CD14-positive monocyte (primary cell): ENCODE measurements at regions not wholly inside any gene's neighbourhood (a gene's known extent, or its start where the extent isn't known, plus 50 kb on each side); places are given as distances from the start of the nearest gene placed in this dataset.

Experiments
- DNase-seq, 3 donors: peaks; one replicate each; pipeline ENCODE4 v3.0.0-alpha.2; 2011 to 2022
- H2AFZ ChIP-seq: 2 replicates; pipeline ENCODE4 v1.6.0; 2012; ENCODE audit warnings: mild to moderate bottlenecking, low read depth, low read length, inconsistent platforms; ENCODE audit not compliant: insufficient read depth, poor library complexity, severe bottlenecking
- H3K27ac ChIP-seq, 2 donors: 1 replicate in 1 of 2; 2 replicates in 1 of 2; pipeline ENCODE4 v1.5.1; 2012 to 2013; ENCODE audit warnings: low read length in 2 of 2, control low read depth in 1 of 2, inconsistent platforms in 1 of 2, low read depth in 1 of 2, mild to moderate bottlenecking in 1 of 2
- H3K27me3 ChIP-seq, 2 donors: one replicate each; pipeline versions ENCODE4 v1.6.0 to v1.6.1; 2011 to 2013; ENCODE audit warnings: low read length in 2 of 2; ENCODE audit not compliant: control insufficient read depth in 2 of 2, insufficient read depth in 2 of 2
- H3K36me3 ChIP-seq, 2 donors: replicated peaks in 1 of 2; 1 replicate in 1 of 2; 2 replicates in 1 of 2; pipeline versions ENCODE4 v1.5.1 to v1.6.1; 2012 to 2013; ENCODE audit warnings: low read length in 2 of 2, control low read depth in 1 of 2, inconsistent platforms in 1 of 2, mild to moderate bottlenecking in 1 of 2; ENCODE audit not compliant: insufficient read depth in 2 of 2, control insufficient read depth in 1 of 2
- H3K4me1 ChIP-seq, 2 donors: 1 replicate in 1 of 2; 2 replicates in 1 of 2; pipeline versions ENCODE4 v1.5.1 to v1.6.1; 2012 to 2013; ENCODE audit warnings: low read length in 2 of 2, control low read depth in 1 of 2, inconsistent platforms in 1 of 2, mild to moderate bottlenecking in 1 of 2, moderate library complexity in 1 of 2; ENCODE audit not compliant: insufficient read depth in 2 of 2, control insufficient read depth in 1 of 2
- H3K4me2 ChIP-seq: replicated peaks from 2 replicates; pipeline ENCODE3; 2012; ENCODE audit warnings: low read length, moderate library complexity, mild to moderate bottlenecking; ENCODE audit not compliant: poor library complexity, severe bottlenecking; ENCODE audit errors: extremely low read depth
- H3K4me3 ChIP-seq, 3 experiments: fragments of 200-600 bp in 1 of 3; sonication (generic) in 1 of 3; replicated peaks in 1 of 3; 1 replicate in 2 of 3; 2 replicates in 1 of 3; pipeline ENCODE4 v1.5.1; 2011 to 2013; ENCODE audit warnings: low read length in 3 of 3, mild to moderate bottlenecking in 3 of 3, control low read depth in 2 of 3, low read depth in 2 of 3, inconsistent platforms in 1 of 3, moderate library complexity in 1 of 3
- H3K79me2 ChIP-seq: 2 replicates; pipeline ENCODE4 v1.6.0; 2012; ENCODE audit warnings: mild to moderate bottlenecking, control low read depth, inconsistent platforms, low read length, moderate library complexity; ENCODE audit not compliant: insufficient read depth
- H3K9ac ChIP-seq: 2 replicates; pipeline ENCODE4 v1.6.0; 2017; ENCODE audit warnings: low read length, mild to moderate bottlenecking; ENCODE audit not compliant: insufficient read depth, poor library complexity, severe bottlenecking
- H3K9me3 ChIP-seq, 2 donors: replicated peaks in 1 of 2; 1 replicate in 1 of 2; 2 replicates in 1 of 2; pipeline versions ENCODE4 v1.5.1 to v1.6.1; 2012 to 2013; ENCODE audit warnings: low read length in 2 of 2, control low read depth in 1 of 2; ENCODE audit not compliant: control insufficient read depth in 1 of 2, insufficient read depth in 1 of 2
- H4K20me1 ChIP-seq: 2 replicates; pipeline ENCODE4 v1.6.0; 2012; ENCODE audit warnings: mild to moderate bottlenecking, low read length, control low read depth, moderate library complexity; ENCODE audit not compliant: insufficient read depth
- H3K27ac Mint-ChIP-seq, 7 donors: one replicate each; pipeline ENCODE4 v1.8.0; 2020; ENCODE audit warnings: mild to moderate bottlenecking in 7 of 7, mixed read lengths in 7 of 7, moderate library complexity in 6 of 7, inconsistent platforms in 2 of 7
- H3K27me3 Mint-ChIP-seq, 3 donors: one replicate each; pipeline ENCODE4 v1.8.0; 2021 to 2022; ENCODE audit warnings: low read depth in 3 of 3, mild to moderate bottlenecking in 3 of 3, mixed read lengths in 3 of 3, moderate library complexity in 3 of 3, inconsistent platforms in 1 of 3
- H3K36me3 Mint-ChIP-seq, 2 donors: one replicate each; pipeline ENCODE4 v1.8.0; 2020; ENCODE audit warnings: mixed read lengths in 2 of 2, inconsistent platforms in 1 of 2, mild to moderate bottlenecking in 1 of 2
- H3K4me1 Mint-ChIP-seq: one replicate; pipeline ENCODE4 v1.8.0; 2020; ENCODE audit warnings: mild to moderate bottlenecking, mixed read lengths
- H3K4me3 Mint-ChIP-seq, 2 donors: one replicate each; pipeline ENCODE4 v1.8.0; 2020; ENCODE audit warnings: mild to moderate bottlenecking in 2 of 2, mixed read lengths in 2 of 2, moderate library complexity in 1 of 2
- H3K9me3 Mint-ChIP-seq, 7 donors: one replicate each; pipeline ENCODE4 v1.8.0; 2020 to 2022; ENCODE audit warnings: mixed read lengths in 7 of 7, mild to moderate bottlenecking in 6 of 7, moderate library complexity in 6 of 7, inconsistent platforms in 2 of 7
- WGBS: methylation state at CpG from one replicate; pipeline ENCODE4 v1.1.5; 2013; ENCODE audit warnings: missing lambda C conversion rate; ENCODE audit not compliant: insufficient coverage; 5-methylcytosine and 5-hydroxymethylcytosine counted together
- intact Hi-C, 2 donors: fragments of 100-400 bp; cut with micrococcal nuclease; formaldehyde crosslinking; loops; one replicate each; pipeline versions ENCODE4 v1.15.0 to v1.15.1; 2023
- TF ChIP-seq, protein P1 (sequence below): fragments of 200-600 bp; IDR thresholded peaks from one replicate; pipeline ENCODE4 v1.8.0; 2022; ENCODE audit warnings: antibody characterized with exemption, mild to moderate bottlenecking

DNA sequence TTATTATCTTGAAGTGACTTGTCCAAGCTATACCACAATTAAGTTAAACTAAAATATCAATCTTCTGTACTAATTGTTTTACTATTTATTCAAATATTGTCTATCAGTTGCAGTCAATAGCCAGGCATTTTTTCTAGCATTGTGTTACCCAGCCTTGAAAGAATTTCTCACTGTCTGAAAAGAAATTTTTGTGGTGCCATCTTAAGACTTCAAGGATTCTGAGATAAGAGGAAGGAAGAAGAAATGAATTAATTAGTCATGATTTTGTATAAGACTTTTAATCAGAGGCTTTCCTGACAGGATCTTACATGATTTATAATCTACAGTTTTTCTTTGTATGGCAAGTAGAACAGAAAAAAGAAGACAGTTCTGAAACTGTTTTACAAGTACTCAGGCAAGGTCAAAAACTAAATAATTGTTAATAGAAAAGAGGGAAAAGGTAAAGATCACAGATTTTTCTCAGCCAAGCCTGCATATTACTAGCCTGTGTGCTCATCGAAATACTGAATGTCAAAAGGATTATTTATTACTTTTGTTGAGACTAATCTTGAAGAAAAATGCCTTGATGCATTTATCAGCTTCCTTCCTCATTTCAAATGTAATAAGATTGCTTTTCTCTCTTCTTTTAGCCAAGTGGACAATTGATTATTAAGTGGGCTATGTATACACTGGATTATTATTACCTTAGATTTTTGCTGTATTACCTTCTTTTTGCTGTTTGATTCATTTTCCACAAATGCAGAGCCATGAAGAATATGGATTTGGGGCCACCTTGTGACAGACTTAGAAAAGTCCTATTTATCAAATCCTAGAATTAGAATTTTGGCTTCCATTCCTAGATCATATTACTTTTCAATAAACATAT, 53.8 kb downstream of the CXCL1 start:
- no peaks in the 10 kb centered on the region for H3K9me3 ChIP-seq
- no peak overlapping the region for H3K4me3 ChIP-seq
- no peak overlapping the region for H3K4me2 ChIP-seq
- DNase-seq: peak in 1 of 3 donors; percentile 14
- Mint-ChIP-seq H3K9me3 (peaks cover 0 to 4% (median 0%) of the 10 kb centered on the region in 7 donors), H3K36me3 (no peaks in the 10 kb centered on the region), H3K4me1 (peaks cover 5% of the 10 kb centered on the region), H3K4me3 (no peak overlapping the region), H3K27me3 (peaks cover 0 to 2% (median 0%) of the 10 kb centered on the region in 3 donors), H3K27ac (no peak overlapping the region)
- H3K4me1 ChIP-seq: no peaks in the 10 kb centered on the region
- no peak overlapping the region for H3K9ac ChIP-seq
- no peak overlapping the region for H2AFZ ChIP-seq
- no peak overlapping the region for H3K27ac ChIP-seq
- H3K27me3 ChIP-seq: no peaks in the 10 kb centered on the region
- H3K36me3 ChIP-seq: no peaks in the 10 kb centered on the region
- intact Hi-C loops: no loop called here
- no peaks in the 10 kb centered on the region for H4K20me1 ChIP-seq
- WGBS: no CpG with 5 or more reads among the region's 1 CpG
- TF ChIP-seq, protein P1, sequence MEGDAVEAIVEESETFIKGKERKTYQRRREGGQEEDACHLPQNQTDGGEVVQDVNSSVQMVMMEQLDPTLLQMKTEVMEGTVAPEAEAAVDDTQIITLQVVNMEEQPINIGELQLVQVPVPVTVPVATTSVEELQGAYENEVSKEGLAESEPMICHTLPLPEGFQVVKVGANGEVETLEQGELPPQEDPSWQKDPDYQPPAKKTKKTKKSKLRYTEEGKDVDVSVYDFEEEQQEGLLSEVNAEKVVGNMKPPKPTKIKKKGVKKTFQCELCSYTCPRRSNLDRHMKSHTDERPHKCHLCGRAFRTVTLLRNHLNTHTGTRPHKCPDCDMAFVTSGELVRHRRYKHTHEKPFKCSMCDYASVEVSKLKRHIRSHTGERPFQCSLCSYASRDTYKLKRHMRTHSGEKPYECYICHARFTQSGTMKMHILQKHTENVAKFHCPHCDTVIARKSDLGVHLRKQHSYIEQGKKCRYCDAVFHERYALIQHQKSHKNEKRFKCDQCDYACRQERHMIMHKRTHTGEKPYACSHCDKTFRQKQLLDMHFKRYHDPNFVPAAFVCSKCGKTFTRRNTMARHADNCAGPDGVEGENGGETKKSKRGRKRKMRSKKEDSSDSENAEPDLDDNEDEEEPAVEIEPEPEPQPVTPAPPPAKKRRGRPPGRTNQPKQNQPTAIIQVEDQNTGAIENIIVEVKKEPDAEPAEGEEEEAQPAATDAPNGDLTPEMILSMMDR: no peak
- H3K79me2 ChIP-seq: no peaks in the 10 kb centered on the region

DNA sequence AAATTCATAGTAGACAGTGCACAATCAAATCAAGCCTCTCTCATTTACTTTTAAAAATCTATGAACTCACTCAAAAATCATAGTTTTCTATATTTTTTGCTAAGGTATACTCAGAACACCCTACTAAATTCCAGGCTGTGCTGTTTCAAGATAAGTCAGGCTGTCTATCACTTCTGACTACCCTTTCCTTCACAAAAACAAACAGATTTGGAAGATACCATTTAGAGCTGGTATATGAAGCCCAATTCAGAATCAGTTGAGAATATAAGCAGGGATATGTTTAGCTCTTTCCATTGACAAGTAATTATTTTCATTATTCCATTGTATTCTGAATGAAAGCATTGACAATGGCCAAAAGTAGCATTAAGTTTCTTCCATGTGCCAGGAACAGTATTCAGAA, 53.1 kb downstream of the CXCL1 start:
- peaks cover 0 to 4% (median 0%) of the 10 kb centered on the region in 3 donors for H3K27me3 Mint-ChIP-seq
- Histone ChIP-seq H3K27ac (no peak overlapping the region), H3K79me2 (no peaks in the 10 kb centered on the region), H3K9ac (no peak overlapping the region), H3K4me3 (no peak overlapping the region), H3K4me1 (no peaks in the 10 kb centered on the region), H3K4me2 (no peak overlapping the region), H3K9me3 (no peaks in the 10 kb centered on the region), H2AFZ (no peak overlapping the region), H3K27me3 (no peaks in the 10 kb centered on the region), H4K20me1 (no peaks in the 10 kb centered on the region), H3K36me3 (no peaks in the 10 kb centered on the region)
- intact Hi-C loops: no loop called here
- no peaks in the 10 kb centered on the region for H3K36me3 Mint-ChIP-seq
- TF ChIP-seq, protein P1: no peak
- no peak overlapping the region for H3K27ac Mint-ChIP-seq
- no peak for DNase-seq
- H3K4me3 Mint-ChIP-seq: no peak overlapping the region
- H3K4me1 Mint-ChIP-seq: peaks cover 5% of the 10 kb centered on the region
- H3K9me3 Mint-ChIP-seq: peaks cover 0 to 4% (median 0%) of the 10 kb centered on the region in 7 donors
